GM12892 (cell line): ENCODE measurements at regions not wholly inside any gene's neighbourhood (a gene's known extent, or its start where the extent isn't known, plus 50 kb on each side); places are given as distances from the start of the nearest gene placed in this dataset.

Source experiments
- POLR2A ChIP-seq: IDR thresholded peaks from 2 replicates; pipeline ENCODE4 v1.6.1; 2011; ENCODE audit warnings: low read depth, low read length, control low read depth
- POLR2AphosphoS5 ChIP-seq: IDR thresholded peaks from 2 replicates; pipeline ENCODE4 v1.6.1; 2011; ENCODE audit warnings: low read depth, low read length, control low read depth

DNA sequence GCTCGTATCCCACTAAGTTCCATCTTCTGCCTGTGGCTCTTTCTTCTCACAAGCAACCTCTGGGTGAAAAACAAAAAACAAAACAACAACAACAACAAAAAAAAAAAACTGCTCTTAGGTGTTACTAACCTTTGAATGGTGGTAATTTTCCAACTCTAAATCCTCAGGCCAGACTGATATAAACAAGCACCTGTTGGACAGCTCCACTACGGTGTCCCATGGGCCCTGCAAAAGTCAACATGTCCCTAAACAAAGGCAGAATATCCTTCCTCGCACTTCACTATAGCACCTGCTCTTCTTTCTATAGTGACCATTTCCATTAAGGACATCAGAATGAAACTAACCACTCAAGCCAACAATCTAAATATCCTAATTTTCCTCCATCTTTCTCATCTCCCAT lies 54.6 kb upstream of the PARM1 start:
- TF ChIP-seq POLR2A: no peak
- TF ChIP-seq POLR2AphosphoS5: no peak
